Loucy (cell line): ENCODE measurements at regions not wholly inside any gene's neighbourhood (a gene's known extent, or its start where the extent isn't known, plus 50 kb on each side); places are given as distances from the start of the nearest gene placed in this dataset.

Source experiments
- EZH2phosphoT487 ChIP-seq: fragments of 200-600 bp; IDR thresholded peaks from 2 replicates; pipeline ENCODE4 v1.6.1; 2018; ENCODE audit warnings: antibody characterized with exemption, mild to moderate bottlenecking, moderate library complexity, borderline replicate concordance
- TF ChIP-seq, protein P1 (sequence below): fragments of 200-600 bp; sonication (generic); conservative IDR thresholded peaks from 2 replicates; pipeline ENCODE4 v1.5.1; 2014; ENCODE audit warnings: mild to moderate bottlenecking, antibody characterized with exemption, low read length

DNA sequence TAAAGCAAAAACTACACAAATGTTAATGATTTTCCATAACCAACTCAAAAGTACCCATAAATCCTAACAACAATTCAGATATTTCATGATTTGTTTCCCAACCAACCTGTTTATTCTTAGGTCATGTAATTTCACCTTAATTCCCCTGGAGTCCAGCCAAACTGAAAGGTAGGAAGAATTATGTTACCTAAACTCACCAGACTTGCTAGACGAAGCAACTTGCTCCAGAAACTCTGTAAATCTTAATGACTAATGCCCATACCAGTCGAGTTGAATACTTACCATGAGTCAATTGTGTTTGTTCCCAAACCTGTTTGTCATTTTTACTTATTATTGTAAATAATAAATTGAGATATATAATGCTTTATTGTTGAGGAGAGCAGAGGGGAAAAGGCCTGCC lies 1030.0 kb downstream of the TBL1XR1 start:
- TF ChIP-seq EZH2phosphoT487, result no peak
- TF ChIP-seq, protein P1, sequence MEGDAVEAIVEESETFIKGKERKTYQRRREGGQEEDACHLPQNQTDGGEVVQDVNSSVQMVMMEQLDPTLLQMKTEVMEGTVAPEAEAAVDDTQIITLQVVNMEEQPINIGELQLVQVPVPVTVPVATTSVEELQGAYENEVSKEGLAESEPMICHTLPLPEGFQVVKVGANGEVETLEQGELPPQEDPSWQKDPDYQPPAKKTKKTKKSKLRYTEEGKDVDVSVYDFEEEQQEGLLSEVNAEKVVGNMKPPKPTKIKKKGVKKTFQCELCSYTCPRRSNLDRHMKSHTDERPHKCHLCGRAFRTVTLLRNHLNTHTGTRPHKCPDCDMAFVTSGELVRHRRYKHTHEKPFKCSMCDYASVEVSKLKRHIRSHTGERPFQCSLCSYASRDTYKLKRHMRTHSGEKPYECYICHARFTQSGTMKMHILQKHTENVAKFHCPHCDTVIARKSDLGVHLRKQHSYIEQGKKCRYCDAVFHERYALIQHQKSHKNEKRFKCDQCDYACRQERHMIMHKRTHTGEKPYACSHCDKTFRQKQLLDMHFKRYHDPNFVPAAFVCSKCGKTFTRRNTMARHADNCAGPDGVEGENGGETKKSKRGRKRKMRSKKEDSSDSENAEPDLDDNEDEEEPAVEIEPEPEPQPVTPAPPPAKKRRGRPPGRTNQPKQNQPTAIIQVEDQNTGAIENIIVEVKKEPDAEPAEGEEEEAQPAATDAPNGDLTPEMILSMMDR, result no peak
